Breast epithelium (tissue), 4 donors: ENCODE measurements at regions not wholly inside any gene's neighbourhood (a gene's known extent, or its start where the extent isn't known, plus 50 kb on each side); places are given as distances from the start of the nearest gene placed in this dataset.

Source experiments
- DNase-seq, 2 donors: peaks; one replicate each; pipeline ENCODE4 v3.0.0-alpha.2; 2019; ENCODE audit warnings: low spot score in 2 of 2
- H3K27ac ChIP-seq, 2 donors: fragments of 200-600 bp; sonication (generic) in 1 of 2; one replicate each; pipeline ENCODE4 v1.5.1; 2016 to 2019; ENCODE audit warnings: mild to moderate bottlenecking in 1 of 2
- H3K27me3 ChIP-seq, 2 donors: fragments of 200-600 bp; sonication (generic) in 1 of 2; one replicate each; pipeline versions ENCODE4 v1.5.1 to v1.6.0; 2017 to 2019; ENCODE audit warnings: control low read depth in 1 of 2, mild to moderate bottlenecking in 1 of 2
- H3K36me3 ChIP-seq: fragments of 200-600 bp; one replicate; pipeline ENCODE4 v1.5.1; 2019
- H3K4me1 ChIP-seq, 2 donors: fragments of 200-600 bp; sonication (generic); one replicate each; pipeline ENCODE4 v1.5.1; 2016 to 2019; ENCODE audit warnings: control low read depth in 1 of 2
- H3K4me3 ChIP-seq, 3 donors: fragments of 200-600 bp; sonication (generic); 1 replicate in 2 of 3; 2 replicates in 1 of 3; pipeline ENCODE4 v1.5.1; 2016 to 2019; ENCODE audit warnings: mild to moderate bottlenecking in 3 of 3, moderate library complexity in 2 of 3
- H3K9me3 ChIP-seq, 2 donors: fragments of 200-600 bp; sonication (generic) in 1 of 2; one replicate each; pipeline ENCODE4 v1.5.1; 2016 to 2019; ENCODE audit warnings: control low read depth in 1 of 2
- CTCF ChIP-seq, 3 donors: fragments of 450-650 bp; IDR thresholded peaks; one replicate each; pipeline ENCODE4 v1.5.1; 2016 to 2017; ENCODE audit warnings: antibody characterized with exemption in 3 of 3, mild to moderate bottlenecking in 3 of 3, moderate library complexity in 3 of 3
- POLR2A ChIP-seq: fragments of 450-650 bp; IDR thresholded peaks from one replicate; pipeline ENCODE4 v1.6.1; 2016; ENCODE audit warnings: antibody characterized with exemption, mild to moderate bottlenecking, moderate library complexity
- POLR2AphosphoS5 ChIP-seq, 3 donors: sonication (generic); formaldehyde crosslinking; IDR thresholded peaks; one replicate each; pipeline ENCODE4 v1.6.1; 2017; ENCODE audit warnings: antibody characterized with exemption in 3 of 3
- intact Hi-C: fragments of 100-400 bp; cut with DNase I; formaldehyde crosslinking; loops from one replicate; pipeline ENCODE4 v1.15.1; 2023; ENCODE audit warnings: low total_unique reads

GRCh38 chr2:35938838-35939237 lies 416.7 kb upstream of the CRIM1 start:
- no peaks in the 10 kb centered on the region for H3K27me3 ChIP-seq
- TF ChIP-seq POLR2AphosphoS5 (IDR thresholded peaks at IDR 0.05) (no peak), CTCF (IDR thresholded peaks at IDR 0.05) (no peak), POLR2A (no peak)
- no peak overlapping the region for H3K4me3 ChIP-seq
- H3K27ac ChIP-seq = no peak overlapping the region
- intact Hi-C loops = no loop called here
- no peaks in the 10 kb centered on the region for H3K4me1 ChIP-seq
- H3K9me3 ChIP-seq = no peaks in the 10 kb centered on the region
- H3K36me3 ChIP-seq = no peaks in the 10 kb centered on the region
- no peak for DNase-seq

- Histone ChIP-seq H3K9me3 (no peaks in the 10 kb centered on the region), H3K27ac (no peak overlapping the region), H3K27me3 (no peaks in the 10 kb centered on the region), H3K4me1 (no peaks in the 10 kb centered on the region), H3K4me3 (no peak overlapping the region), H3K36me3 (no peaks in the 10 kb centered on the region)
- TF ChIP-seq POLR2AphosphoS5 (IDR thresholded peaks at IDR 0.05) = no peak
- no peak for DNase-seq
- intact Hi-C loops = no loop called here
These were observed 422.5 kb upstream of the CRIM1 start for GRCh38 chr2:35933031-35933430.

- no peak for TF ChIP-seq CTCF (IDR thresholded peaks at IDR 0.05)
- TF ChIP-seq POLR2AphosphoS5 (IDR thresholded peaks at IDR 0.05) = no peak
- no peak for TF ChIP-seq POLR2A
- H3K27me3 ChIP-seq = no peaks in the 10 kb centered on the region
- H3K36me3 ChIP-seq = no peaks in the 10 kb centered on the region
- intact Hi-C loops = no loop called here
- no peaks in the 10 kb centered on the region for H3K9me3 ChIP-seq
- DNase-seq = no peak
- no peaks in the 10 kb centered on the region for H3K4me1 ChIP-seq
- H3K4me3 ChIP-seq = no peak overlapping the region
- no peak overlapping the region for H3K27ac ChIP-seq
These were observed 423.2 kb upstream of the CRIM1 start for GRCh38 chr2:35932276-35932963.

GRCh38 chr2:35931626-35932025 lies 424.0 kb upstream of the CRIM1 start:
- intact Hi-C loops = no loop called here
- no peaks in the 10 kb centered on the region for H3K36me3 ChIP-seq

GRCh38 chr2:35931115-35931514 lies 424.5 kb upstream of the CRIM1 start:
- Histone ChIP-seq H3K4me1 (no peaks in the 10 kb centered on the region), H3K9me3 (no peaks in the 10 kb centered on the region), H3K27me3 (no peaks in the 10 kb centered on the region), H3K36me3 (no peaks in the 10 kb centered on the region), H3K4me3 (no peak overlapping the region), H3K27ac (no peak overlapping the region)
- DNase-seq = no peak
- intact Hi-C loops = no loop called here
- TF ChIP-seq POLR2A (no peak), CTCF (IDR thresholded peaks at IDR 0.05) (no peak), POLR2AphosphoS5 (IDR thresholded peaks at IDR 0.05) (no peak)

More at GRCh38 chr2:35931626-35932025, 424.0 kb upstream of the CRIM1 start:
- H3K4me3 ChIP-seq = no peak overlapping the region
- H3K9me3 ChIP-seq = no peaks in the 10 kb centered on the region
- no peaks in the 10 kb centered on the region for H3K4me1 ChIP-seq
- no peaks in the 10 kb centered on the region for H3K27me3 ChIP-seq
- DNase-seq = no peak
- TF ChIP-seq POLR2AphosphoS5 (IDR thresholded peaks at IDR 0.05) = no peak
- TF ChIP-seq POLR2A = no peak
- no peak for TF ChIP-seq CTCF (IDR thresholded peaks at IDR 0.05)
- H3K27ac ChIP-seq = no peak overlapping the region
